ENCODE measurements at regions not wholly inside any gene's neighbourhood (a gene's known extent, or its start where the extent isn't known, plus 50 kb on each side); places are given as distances from the start of the nearest gene placed in this dataset.

DNA sequence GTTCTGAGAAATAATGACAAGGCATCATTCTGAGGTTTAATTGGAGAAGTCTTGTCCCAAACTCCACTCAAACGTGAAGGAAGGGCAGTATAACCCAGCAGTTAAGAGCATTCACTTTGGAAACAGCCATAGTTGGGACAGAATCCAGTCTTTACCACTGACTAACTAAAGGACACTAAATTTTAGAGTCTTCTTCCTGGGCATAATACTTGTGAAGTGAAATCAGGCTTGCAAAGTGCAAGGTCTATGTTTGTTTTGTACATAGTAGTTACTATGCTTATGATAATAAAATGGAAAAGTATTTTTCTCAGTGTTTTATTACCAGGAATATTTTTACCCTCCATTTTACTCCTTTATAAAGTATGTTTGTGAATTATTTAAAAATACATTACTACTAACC is 748.2 kb upstream of the ID2 start:
- no peak for TF ChIP-seq POLR2A (IDR thresholded peaks at IDR 0.05)
- TF ChIP-seq, protein P1, sequence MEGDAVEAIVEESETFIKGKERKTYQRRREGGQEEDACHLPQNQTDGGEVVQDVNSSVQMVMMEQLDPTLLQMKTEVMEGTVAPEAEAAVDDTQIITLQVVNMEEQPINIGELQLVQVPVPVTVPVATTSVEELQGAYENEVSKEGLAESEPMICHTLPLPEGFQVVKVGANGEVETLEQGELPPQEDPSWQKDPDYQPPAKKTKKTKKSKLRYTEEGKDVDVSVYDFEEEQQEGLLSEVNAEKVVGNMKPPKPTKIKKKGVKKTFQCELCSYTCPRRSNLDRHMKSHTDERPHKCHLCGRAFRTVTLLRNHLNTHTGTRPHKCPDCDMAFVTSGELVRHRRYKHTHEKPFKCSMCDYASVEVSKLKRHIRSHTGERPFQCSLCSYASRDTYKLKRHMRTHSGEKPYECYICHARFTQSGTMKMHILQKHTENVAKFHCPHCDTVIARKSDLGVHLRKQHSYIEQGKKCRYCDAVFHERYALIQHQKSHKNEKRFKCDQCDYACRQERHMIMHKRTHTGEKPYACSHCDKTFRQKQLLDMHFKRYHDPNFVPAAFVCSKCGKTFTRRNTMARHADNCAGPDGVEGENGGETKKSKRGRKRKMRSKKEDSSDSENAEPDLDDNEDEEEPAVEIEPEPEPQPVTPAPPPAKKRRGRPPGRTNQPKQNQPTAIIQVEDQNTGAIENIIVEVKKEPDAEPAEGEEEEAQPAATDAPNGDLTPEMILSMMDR (IDR thresholded peaks at IDR 0.05 in 4 of 5, conservative IDR thresholded peaks at IDR 0.05 in 1 of 5): no peak
